ENCODE measurements at regions not wholly inside any gene's neighbourhood (a gene's known extent, or its start where the extent isn't known, plus 50 kb on each side); places are given as distances from the start of the nearest gene placed in this dataset.

DNA sequence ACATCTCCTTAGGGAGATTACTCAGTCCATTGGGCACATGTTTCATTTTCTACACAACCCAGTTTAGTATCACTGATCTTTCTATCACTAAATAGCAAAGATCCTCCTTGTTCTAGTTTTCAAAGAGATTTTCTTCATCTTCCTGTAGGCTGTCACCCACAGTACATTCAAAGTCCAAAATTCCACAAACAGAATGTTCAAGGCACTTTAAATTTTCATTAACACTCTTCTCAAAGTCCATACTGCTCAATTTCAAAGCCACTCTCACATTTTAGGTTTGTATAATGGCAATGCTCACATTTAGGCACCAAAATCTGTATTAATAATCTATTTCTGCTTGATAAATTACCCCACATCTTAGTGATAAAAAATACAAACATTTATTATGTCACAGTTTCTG lies 152.8 kb downstream of the FSIP2 start:
- Histone ChIP-seq H3K36me3 (ENCODE audit: insufficient read depth, low read depth, low read length) (no peaks in the 10 kb centered on the region), H3K27ac (ENCODE audit: low read length) (no peak overlapping the region), H3K9me3 (ENCODE audit: insufficient read depth, low read depth, low read length) (no peaks in the 10 kb centered on the region), H3K9ac (ENCODE audit: low read depth, low read length) (no peak overlapping the region), H3K27me3 (ENCODE audit: insufficient read depth, low read length) (no peaks in the 10 kb centered on the region), H3K4me3 (ENCODE audit: low read length) (no peak overlapping the region), H3K4me1 (ENCODE audit: insufficient read depth, low read length) (no peaks in the 10 kb centered on the region)

DNA sequence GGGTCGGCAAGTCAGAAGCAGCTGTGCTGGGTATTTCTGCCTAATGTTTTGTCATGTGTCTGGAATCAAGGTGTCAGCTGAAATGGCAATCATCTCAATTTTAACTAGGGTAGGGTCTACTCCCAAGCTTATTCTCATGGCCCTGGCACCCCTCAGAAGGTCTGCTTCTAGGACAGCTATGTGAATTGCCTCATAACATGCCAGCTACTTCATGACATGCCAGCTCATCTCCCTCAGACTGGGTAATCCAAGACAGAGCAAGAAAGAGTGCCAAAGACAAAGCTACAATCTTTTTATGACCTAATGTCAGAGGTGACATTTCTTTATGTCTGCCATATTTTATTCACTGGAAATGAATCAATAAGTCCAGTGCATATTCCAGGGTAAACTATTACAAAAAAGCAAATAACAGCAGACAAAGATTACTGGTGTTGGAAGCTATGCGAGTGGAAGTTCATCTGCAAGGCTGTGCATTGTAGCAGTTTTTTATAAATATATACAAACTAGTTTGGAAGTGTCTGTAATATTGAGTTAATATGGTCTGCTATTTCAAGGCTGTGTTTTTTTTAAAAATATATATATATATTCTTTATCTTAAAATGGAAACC lies 153.3 kb downstream of the FSIP2 start:
- Histone ChIP-seq H3K9me3 (ENCODE audit: insufficient read depth, low read depth, low read length) (no peaks in the 10 kb centered on the region), H3K4me3 (ENCODE audit: low read length) (no peak overlapping the region), H3K9ac (ENCODE audit: low read depth, low read length) (no peak overlapping the region), H3K4me1 (ENCODE audit: insufficient read depth, low read length) (no peaks in the 10 kb centered on the region), H3K36me3 (ENCODE audit: insufficient read depth, low read depth, low read length) (no peaks in the 10 kb centered on the region), H3K27ac (ENCODE audit: low read length) (no peak overlapping the region), H3K27me3 (ENCODE audit: insufficient read depth, low read length) (no peaks in the 10 kb centered on the region)

DNA sequence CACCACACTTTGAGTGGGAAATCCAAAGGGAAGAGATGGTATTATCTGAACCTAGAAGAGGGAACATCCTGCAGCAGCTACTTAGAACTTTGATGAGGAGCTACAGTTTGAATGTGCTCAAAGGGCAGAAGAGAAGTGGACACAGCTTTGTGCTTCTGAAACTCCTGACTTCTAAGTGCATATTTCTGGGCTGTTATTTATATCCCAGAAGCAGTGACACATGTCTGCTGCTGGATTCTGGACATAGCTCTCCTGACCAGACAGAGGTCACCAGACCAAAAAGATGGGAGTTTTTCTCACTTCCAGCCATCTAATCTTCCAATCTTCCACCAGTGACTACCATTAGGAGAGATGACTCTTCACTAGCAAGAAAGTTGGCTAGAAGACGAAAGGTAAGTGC lies 153.9 kb downstream of the FSIP2 start:
- H3K27ac ChIP-seq (ENCODE audit: low read length): no peak overlapping the region
- no peaks in the 10 kb centered on the region for H3K36me3 ChIP-seq (ENCODE audit: insufficient read depth, low read depth, low read length)
- no peak overlapping the region for H3K4me3 ChIP-seq (ENCODE audit: low read length)
- no peaks in the 10 kb centered on the region for H3K27me3 ChIP-seq (ENCODE audit: insufficient read depth, low read length)
- H3K9ac ChIP-seq (ENCODE audit: low read depth, low read length): no peak overlapping the region
- no peaks in the 10 kb centered on the region for H3K9me3 ChIP-seq (ENCODE audit: insufficient read depth, low read depth, low read length)
- no peaks in the 10 kb centered on the region for H3K4me1 ChIP-seq (ENCODE audit: insufficient read depth, low read length)

DNA sequence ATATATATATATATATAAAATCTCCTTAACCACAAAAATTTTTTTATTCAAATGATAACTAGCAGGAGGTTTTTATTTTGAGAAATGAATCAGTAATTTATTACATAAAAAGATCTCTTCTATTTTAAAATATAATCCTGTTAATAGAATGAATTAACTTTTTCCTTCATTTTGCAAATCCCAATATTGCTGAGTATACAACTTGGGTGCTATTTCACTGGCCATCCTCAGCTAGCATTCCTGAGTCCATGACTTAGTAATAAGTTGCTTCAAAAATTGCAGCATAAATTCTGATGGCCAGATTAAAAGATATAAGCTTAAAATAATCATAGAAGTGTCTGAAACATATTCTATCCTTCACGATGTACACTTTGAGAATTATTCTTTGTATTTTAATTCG lies 155.6 kb downstream of the FSIP2 start:
- Histone ChIP-seq H3K36me3 (ENCODE audit: insufficient read depth, low read depth, low read length) (no peaks in the 10 kb centered on the region), H3K4me1 (ENCODE audit: insufficient read depth, low read length) (no peaks in the 10 kb centered on the region), H3K9ac (ENCODE audit: low read depth, low read length) (no peak overlapping the region), H3K9me3 (ENCODE audit: insufficient read depth, low read depth, low read length) (no peaks in the 10 kb centered on the region), H3K4me3 (ENCODE audit: low read length) (no peak overlapping the region), H3K27ac (ENCODE audit: low read length) (no peak overlapping the region), H3K27me3 (ENCODE audit: insufficient read depth, low read length) (no peaks in the 10 kb centered on the region)

DNA sequence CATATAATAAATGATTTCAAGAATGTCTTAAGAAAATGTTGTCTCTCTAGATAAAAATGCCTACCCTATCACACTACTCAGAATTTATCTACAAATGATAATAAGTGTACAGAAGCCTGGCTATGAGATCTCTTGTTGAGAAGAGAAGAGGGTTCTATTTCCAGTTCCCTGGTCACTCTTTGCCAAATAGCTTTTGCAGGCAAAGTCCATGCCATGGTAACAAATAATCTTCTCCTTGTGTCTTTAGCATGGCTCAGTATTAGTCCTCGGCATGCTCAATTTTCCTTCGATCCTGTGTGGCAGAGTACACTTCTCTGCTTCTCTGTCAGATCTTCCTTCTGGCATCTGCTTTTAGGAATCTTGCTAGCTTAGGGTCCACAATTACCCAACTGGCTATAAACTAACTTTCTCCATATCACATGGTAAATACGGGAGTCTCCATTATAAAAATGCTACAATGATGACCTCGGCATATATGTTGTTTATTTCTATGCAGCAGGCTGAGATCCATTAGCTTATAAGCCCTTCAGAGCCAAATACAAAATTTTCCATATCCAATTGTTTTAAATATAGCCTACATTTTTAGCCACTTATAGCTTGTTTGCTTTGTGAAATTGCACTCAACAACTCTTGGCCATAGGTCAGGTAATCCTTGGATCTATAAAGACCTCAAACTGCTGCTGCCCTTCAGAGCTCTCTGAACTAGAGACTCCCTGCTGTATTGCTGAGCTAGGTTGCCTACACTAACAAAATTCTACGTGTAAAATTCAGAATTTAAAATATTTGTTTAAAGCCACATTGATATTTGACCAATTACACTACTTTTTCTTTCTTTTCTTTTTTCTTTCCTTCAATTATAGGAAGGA lies 157.5 kb downstream of the FSIP2 start:
- Histone ChIP-seq H3K4me1 (ENCODE audit: insufficient read depth, low read length) (no peaks in the 10 kb centered on the region), H3K4me3 (ENCODE audit: low read length) (no peak overlapping the region), H3K27me3 (ENCODE audit: insufficient read depth, low read length) (no peaks in the 10 kb centered on the region), H3K27ac (ENCODE audit: low read length) (no peak overlapping the region), H3K36me3 (ENCODE audit: insufficient read depth, low read depth, low read length) (no peaks in the 10 kb centered on the region), H3K9ac (ENCODE audit: low read depth, low read length) (no peak overlapping the region), H3K9me3 (ENCODE audit: insufficient read depth, low read depth, low read length) (no peaks in the 10 kb centered on the region)

DNA sequence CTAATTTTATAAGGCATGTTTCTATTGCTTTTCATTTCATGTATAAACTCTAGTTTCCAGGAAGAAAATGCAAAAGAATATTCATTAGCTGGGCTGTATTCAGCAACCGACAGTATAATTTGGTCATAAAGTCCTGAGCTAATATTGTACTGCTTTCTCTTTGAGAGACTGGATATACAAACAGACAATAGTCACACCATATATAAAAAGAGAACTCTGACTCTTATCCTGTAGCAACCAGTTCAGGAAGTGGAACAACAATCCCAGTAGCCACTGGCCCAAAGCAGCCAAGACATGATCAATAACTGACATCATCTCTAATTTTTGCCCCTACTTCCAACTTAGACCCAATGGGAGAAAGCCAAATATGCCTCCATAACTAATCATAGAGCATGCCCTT lies 160.8 kb downstream of the FSIP2 start:
- Histone ChIP-seq H3K27ac (ENCODE audit: low read length) (no peak overlapping the region), H3K9ac (ENCODE audit: low read depth, low read length) (no peak overlapping the region), H3K4me1 (ENCODE audit: insufficient read depth, low read length) (no peaks in the 10 kb centered on the region), H3K4me3 (ENCODE audit: low read length) (no peak overlapping the region), H3K9me3 (ENCODE audit: insufficient read depth, low read depth, low read length) (no peaks in the 10 kb centered on the region), H3K36me3 (ENCODE audit: insufficient read depth, low read depth, low read length) (no peaks in the 10 kb centered on the region), H3K27me3 (ENCODE audit: insufficient read depth, low read length) (no peaks in the 10 kb centered on the region)

DNA sequence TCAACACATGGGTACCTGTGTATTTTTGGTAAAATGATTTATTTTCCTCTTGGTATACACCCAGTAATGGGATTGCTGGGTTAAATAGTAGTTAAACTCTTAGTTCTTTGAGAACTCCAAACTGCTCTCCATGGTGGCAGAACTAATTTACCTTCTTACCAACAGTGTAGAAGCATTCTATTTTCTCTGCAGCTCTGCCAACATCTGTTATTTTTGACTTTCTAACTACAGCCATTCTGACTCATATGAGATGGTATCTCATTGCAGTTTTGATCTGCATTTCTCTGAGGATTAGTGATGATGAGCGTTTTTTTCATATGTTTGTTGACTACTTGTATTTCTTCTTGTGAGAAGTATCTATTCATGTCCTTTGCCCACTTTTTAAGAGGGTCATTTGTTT lies 180.6 kb downstream of the FSIP2 start:
- no peak overlapping the region for H3K27ac ChIP-seq (ENCODE audit: low read length)
- H3K36me3 ChIP-seq (ENCODE audit: insufficient read depth, low read depth, low read length): no peaks in the 10 kb centered on the region

GRCh38 chr2:185921048-185921756 lies 182.6 kb downstream of the FSIP2 start:
- Histone ChIP-seq H3K4me1 (ENCODE audit: insufficient read depth, low read length) (no peaks in the 10 kb centered on the region), H3K27ac (ENCODE audit: low read length) (no peak overlapping the region)

More for the DNA sequence above, 180.6 kb downstream of the FSIP2 start:
- H3K9me3 ChIP-seq (ENCODE audit: insufficient read depth, low read depth, low read length): no peaks in the 10 kb centered on the region
- H3K27me3 ChIP-seq (ENCODE audit: insufficient read depth, low read length): no peaks in the 10 kb centered on the region
- no peaks in the 10 kb centered on the region for H3K4me1 ChIP-seq (ENCODE audit: insufficient read depth, low read length)
- H3K4me3 ChIP-seq (ENCODE audit: low read length): no peak overlapping the region
- no peak overlapping the region for H3K9ac ChIP-seq (ENCODE audit: low read depth, low read length)

DNA sequence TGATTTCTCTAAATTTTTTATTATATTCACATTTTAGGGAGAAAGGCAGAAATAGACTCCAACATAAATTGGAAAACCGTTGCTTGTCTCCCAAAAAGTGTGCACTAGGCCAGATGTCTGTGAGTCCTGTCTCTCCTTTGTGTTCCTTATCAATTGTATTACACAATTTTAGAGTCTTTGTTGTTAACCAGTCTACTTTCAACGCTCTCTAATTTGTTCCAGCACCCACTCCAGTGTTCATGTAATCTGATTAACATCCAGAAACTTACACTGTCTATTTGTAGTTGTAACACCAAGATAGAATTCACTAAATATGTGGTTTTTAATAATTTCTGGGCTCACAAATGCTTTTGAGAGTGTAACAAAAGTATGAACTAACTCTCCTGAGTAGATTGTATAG lies 195.6 kb downstream of the FSIP2 start:
- Histone ChIP-seq H3K4me1 (ENCODE audit: insufficient read depth, low read length) (no peaks in the 10 kb centered on the region), H3K9me3 (ENCODE audit: insufficient read depth, low read depth, low read length) (no peaks in the 10 kb centered on the region), H3K9ac (ENCODE audit: low read depth, low read length) (no peak overlapping the region), H3K36me3 (ENCODE audit: insufficient read depth, low read depth, low read length) (no peaks in the 10 kb centered on the region), H3K4me3 (ENCODE audit: low read length) (no peak overlapping the region), H3K27ac (ENCODE audit: low read length) (no peak overlapping the region), H3K27me3 (ENCODE audit: insufficient read depth, low read length) (no peaks in the 10 kb centered on the region)

More at GRCh38 chr2:185921048-185921756, 182.6 kb downstream of the FSIP2 start:
- H3K27me3 ChIP-seq (ENCODE audit: insufficient read depth, low read length): no peaks in the 10 kb centered on the region
- no peaks in the 10 kb centered on the region for H3K9me3 ChIP-seq (ENCODE audit: insufficient read depth, low read depth, low read length)
- H3K36me3 ChIP-seq (ENCODE audit: insufficient read depth, low read depth, low read length): no peaks in the 10 kb centered on the region
- no peak overlapping the region for H3K9ac ChIP-seq (ENCODE audit: low read depth, low read length)
- no peak overlapping the region for H3K4me3 ChIP-seq (ENCODE audit: low read length)

GRCh38 chr2:185939858-185940257 lies 201.3 kb downstream of the FSIP2 start:
- Histone ChIP-seq H3K4me1 (ENCODE audit: insufficient read depth, low read length) (no peaks in the 10 kb centered on the region), H3K27me3 (ENCODE audit: insufficient read depth, low read length) (no peaks in the 10 kb centered on the region), H3K4me3 (ENCODE audit: low read length) (no peak overlapping the region), H3K9me3 (ENCODE audit: insufficient read depth, low read depth, low read length) (no peaks in the 10 kb centered on the region), H3K27ac (ENCODE audit: low read length) (no peak overlapping the region), H3K36me3 (ENCODE audit: insufficient read depth, low read depth, low read length) (no peaks in the 10 kb centered on the region), H3K9ac (ENCODE audit: low read depth, low read length) (no peak overlapping the region)

DNA sequence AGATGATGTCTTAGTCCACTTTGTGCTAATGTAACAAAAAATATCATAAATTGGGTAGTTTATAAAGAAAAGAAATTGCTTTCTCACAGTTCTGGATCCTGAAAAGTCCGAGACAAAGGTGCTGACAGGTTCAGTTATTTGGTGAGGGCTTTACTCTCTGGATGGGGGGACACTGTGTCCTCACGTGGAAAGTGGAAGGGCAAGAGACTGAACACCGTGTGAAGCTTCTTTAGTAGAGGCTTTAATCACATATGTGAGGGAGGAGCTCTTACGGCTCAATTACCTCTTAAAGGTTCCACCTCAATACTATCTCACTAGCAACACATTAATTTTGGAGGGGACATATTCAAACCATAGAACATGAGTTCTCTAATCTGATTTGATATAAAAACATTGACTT lies 204.3 kb downstream of the FSIP2 start:
- Histone ChIP-seq H3K9ac (ENCODE audit: low read depth, low read length) (no peak overlapping the region), H3K4me1 (ENCODE audit: insufficient read depth, low read length) (no peaks in the 10 kb centered on the region), H3K27ac (ENCODE audit: low read length) (no peak overlapping the region), H3K36me3 (ENCODE audit: insufficient read depth, low read depth, low read length) (no peaks in the 10 kb centered on the region), H3K27me3 (ENCODE audit: insufficient read depth, low read length) (no peaks in the 10 kb centered on the region), H3K4me3 (ENCODE audit: low read length) (no peak overlapping the region), H3K9me3 (ENCODE audit: insufficient read depth, low read depth, low read length) (no peaks in the 10 kb centered on the region)

- H3K36me3 ChIP-seq (ENCODE audit: insufficient read depth, low read depth, low read length): no peaks in the 10 kb centered on the region
- H3K4me1 ChIP-seq (ENCODE audit: insufficient read depth, low read length): no peaks in the 10 kb centered on the region
- no peaks in the 10 kb centered on the region for H3K27me3 ChIP-seq (ENCODE audit: insufficient read depth, low read length)
- no peaks in the 10 kb centered on the region for H3K9me3 ChIP-seq (ENCODE audit: insufficient read depth, low read depth, low read length)
- no peak overlapping the region for H3K9ac ChIP-seq (ENCODE audit: low read depth, low read length)
- H3K27ac ChIP-seq (ENCODE audit: low read length): no peak overlapping the region
- H3K4me3 ChIP-seq (ENCODE audit: low read length): no peak overlapping the region
These were observed 209.1 kb downstream of the FSIP2 start for GRCh38 chr2:185947722-185948121.

Measured in iPS-20b (cell line).